H54 (cell line): ENCODE measurements at regions not wholly inside any gene's neighbourhood (a gene's known extent, or its start where the extent isn't known, plus 50 kb on each side); places are given as distances from the start of the nearest gene placed in this dataset.

Source experiments
- DNase-seq: peaks from one replicate; pipeline ENCODE4 v3.0.0; 2011; ENCODE audit warnings: low spot score, mixed read lengths; ENCODE audit not compliant: insufficient read length
- FAIRE-seq: peaks from 3 replicates; lab custom pipeline; 2011; peaks lifted over from hg19 to GRCh38; lab: Jason Lieb, UNC
- POLR2A ChIP-seq: IDR thresholded peaks from 2 replicates; pipeline ENCODE4 v1.6.1; 2011; ENCODE audit warnings: low read depth, mild to moderate bottlenecking, low read length

- FAIRE-seq: no peak
- no peak for DNase-seq
- no peak for TF ChIP-seq POLR2A
Observed at GRCh38 chr22:47588578-47588960, 826.1 kb downstream of the TBC1D22A start.

- DNase-seq: no peak
- no peak for FAIRE-seq
- no peak for TF ChIP-seq POLR2A
Observed at GRCh38 chr22:47587861-47588577, 825.6 kb downstream of the TBC1D22A start.

GRCh38 chr22:47587361-47587760 is 824.9 kb downstream of the TBC1D22A start:
- no peak for DNase-seq
- no peak for FAIRE-seq
- TF ChIP-seq POLR2A: no peak

GRCh38 chr22:47586946-47587345 is 824.5 kb downstream of the TBC1D22A start:
- no peak for TF ChIP-seq POLR2A
- DNase-seq (no peak), FAIRE-seq (no peak)

- no peak for FAIRE-seq
- no peak for DNase-seq
- no peak for TF ChIP-seq POLR2A
Observed at GRCh38 chr22:47586038-47586437, 823.6 kb downstream of the TBC1D22A start.

- DNase-seq: no peak
- FAIRE-seq: no peak
- TF ChIP-seq POLR2A: no peak
Observed at GRCh38 chr22:47583959-47584562, 821.6 kb downstream of the TBC1D22A start.

GRCh38 chr22:47582067-47582466 is 819.6 kb downstream of the TBC1D22A start:
- FAIRE-seq (no peak), DNase-seq (no peak)
- no peak for TF ChIP-seq POLR2A

- no peak for TF ChIP-seq POLR2A
- DNase-seq (no peak), FAIRE-seq (no peak)
Observed at GRCh38 chr22:47580121-47580520, 817.7 kb downstream of the TBC1D22A start.

- TF ChIP-seq POLR2A: no peak
- no peak for DNase-seq
- FAIRE-seq: no peak
Observed at GRCh38 chr22:47576908-47577307, 814.5 kb downstream of the TBC1D22A start.

- DNase-seq (no peak), FAIRE-seq (no peak)
- no peak for TF ChIP-seq POLR2A
Observed at GRCh38 chr22:47575291-47575690, 812.8 kb downstream of the TBC1D22A start.

- FAIRE-seq (no peak), DNase-seq (no peak)
- no peak for TF ChIP-seq POLR2A
Observed at GRCh38 chr22:47574556-47574955, 812.1 kb downstream of the TBC1D22A start.

- TF ChIP-seq POLR2A: no peak
- no peak for FAIRE-seq
- no peak for DNase-seq
Observed at GRCh38 chr22:47573141-47573540, 810.7 kb downstream of the TBC1D22A start.

GRCh38 chr22:47572443-47572842 is 810.0 kb downstream of the TBC1D22A start:
- DNase-seq: no peak
- TF ChIP-seq POLR2A: no peak
- no peak for FAIRE-seq

GRCh38 chr22:47571616-47572015 is 809.2 kb downstream of the TBC1D22A start:
- FAIRE-seq: no peak
- no peak for TF ChIP-seq POLR2A

GRCh38 chr22:47570851-47571250 is 808.4 kb downstream of the TBC1D22A start:
- DNase-seq: no peak
- TF ChIP-seq POLR2A: no peak
- no peak for FAIRE-seq

More at GRCh38 chr22:47571616-47572015, 809.2 kb downstream of the TBC1D22A start:
- DNase-seq: no peak

GRCh38 chr22:47570300-47570685 is 807.8 kb downstream of the TBC1D22A start:
- FAIRE-seq: no peak
- no peak for TF ChIP-seq POLR2A
- no peak for DNase-seq
